NCI-H1436 treated with DMSO at 0.1 percent for 48 hours (cell line): ENCODE measurements at regions not wholly inside any gene's neighbourhood (a gene's known extent, or its start where the extent isn't known, plus 50 kb on each side); places are given as distances from the start of the nearest gene placed in this dataset.
"Not testable (repeated sequence)": the region's sequence is repeated elsewhere in the genome, so short reads cannot be mapped to it uniquely, and the experiment has no call there.

Source experiments
- DNase-seq: peaks from one replicate; lab custom pipeline; 2025; lab: John Stamatoyannopoulos, UW

DNA sequence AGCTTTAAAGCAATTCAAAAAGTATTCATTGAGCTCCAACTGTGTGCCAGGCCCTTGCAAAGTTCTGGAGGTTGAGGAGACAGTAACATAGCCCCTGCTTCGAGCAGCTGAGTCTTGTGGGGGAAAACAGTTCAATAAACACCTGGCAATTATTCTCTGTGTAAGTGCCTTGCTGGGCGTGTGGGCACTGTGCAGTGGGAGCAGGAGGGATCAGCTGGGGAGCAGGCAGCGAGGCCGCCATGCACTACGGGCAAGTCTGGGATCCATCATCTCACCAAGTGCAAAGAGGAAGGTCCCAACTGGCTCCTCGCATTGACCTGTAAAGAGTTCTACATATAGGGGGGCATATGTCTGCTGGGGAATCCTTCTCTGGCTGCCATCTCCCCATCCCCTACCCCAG, 342.2 kb upstream of the HS6ST1 start:
- no peak for DNase-seq

DNA sequence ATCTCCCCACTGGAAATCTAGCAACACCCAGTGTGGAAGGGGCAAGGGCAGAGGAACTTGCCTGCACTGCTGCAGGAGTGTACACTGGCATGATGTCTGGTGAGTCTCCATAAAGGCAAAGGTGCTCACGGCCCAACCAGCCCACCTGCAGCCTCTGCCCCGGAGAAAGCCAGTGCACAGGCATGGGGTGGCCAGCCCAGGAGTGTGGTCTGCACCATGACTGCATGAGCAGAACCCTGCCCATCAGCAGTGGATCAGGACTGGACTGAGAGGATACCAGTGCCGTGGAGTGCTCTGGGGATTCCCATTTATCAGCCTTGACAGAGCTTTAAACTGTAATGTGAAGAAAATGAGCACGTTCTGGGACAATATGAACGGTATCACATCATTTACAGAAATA, 342.6 kb upstream of the HS6ST1 start:
- DNase-seq, result no peak

DNA sequence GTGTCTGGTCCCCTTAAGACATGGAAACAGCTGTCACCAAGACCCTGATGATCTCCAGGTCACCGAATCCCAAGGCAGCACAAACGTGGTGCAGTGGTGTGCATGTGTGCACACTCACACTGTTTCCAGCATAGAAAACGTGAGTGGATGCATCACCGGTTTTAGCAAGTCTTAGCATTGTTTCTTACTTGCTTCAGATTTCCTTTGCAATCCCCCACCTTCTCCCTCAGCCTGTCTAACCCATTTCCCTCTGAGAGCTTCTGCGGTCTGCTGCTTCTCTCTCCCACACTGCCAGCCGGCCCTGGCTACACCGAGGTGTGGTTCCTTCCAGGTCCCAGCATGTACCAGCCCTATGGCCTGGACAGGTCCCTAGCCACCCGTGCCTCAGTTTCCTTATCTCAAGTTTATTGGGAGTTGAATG, 343.4 kb upstream of the HS6ST1 start:
- DNase-seq, result no peak

DNA sequence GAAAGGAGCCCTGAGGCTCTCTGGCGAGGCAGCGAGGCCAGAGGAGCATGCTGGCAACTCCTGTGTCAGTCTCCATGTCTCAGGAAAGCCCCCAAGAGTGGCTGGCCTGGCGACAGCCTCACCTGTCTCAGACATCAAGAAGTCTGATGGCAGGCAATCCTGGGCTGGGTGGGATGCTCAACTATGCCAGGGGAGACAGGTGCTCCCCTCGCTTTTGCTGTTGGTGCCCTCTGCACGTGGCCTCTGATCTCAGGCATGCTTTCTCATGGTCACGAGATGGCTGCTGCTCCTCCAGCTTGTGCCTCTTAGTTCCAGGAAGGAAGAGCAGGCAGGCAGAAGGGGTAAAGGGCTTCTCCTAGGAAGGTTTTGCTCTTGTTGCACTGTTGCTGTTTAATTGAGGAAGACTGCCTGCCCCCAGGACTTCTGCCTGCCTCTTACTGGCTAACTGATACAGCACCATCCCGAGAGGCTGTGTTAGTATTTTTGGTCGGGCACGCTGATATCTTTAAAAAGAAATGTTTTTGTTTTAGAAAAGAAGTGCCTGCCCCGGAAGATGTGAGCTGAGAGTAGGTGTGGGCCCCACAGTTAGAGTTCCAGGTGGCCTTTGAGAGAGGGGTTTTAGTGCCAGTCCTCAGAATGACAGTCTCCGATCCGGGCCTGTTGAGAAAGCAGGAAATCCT, 344.8 kb upstream of the HS6ST1 start:
- no peak for DNase-seq

DNA sequence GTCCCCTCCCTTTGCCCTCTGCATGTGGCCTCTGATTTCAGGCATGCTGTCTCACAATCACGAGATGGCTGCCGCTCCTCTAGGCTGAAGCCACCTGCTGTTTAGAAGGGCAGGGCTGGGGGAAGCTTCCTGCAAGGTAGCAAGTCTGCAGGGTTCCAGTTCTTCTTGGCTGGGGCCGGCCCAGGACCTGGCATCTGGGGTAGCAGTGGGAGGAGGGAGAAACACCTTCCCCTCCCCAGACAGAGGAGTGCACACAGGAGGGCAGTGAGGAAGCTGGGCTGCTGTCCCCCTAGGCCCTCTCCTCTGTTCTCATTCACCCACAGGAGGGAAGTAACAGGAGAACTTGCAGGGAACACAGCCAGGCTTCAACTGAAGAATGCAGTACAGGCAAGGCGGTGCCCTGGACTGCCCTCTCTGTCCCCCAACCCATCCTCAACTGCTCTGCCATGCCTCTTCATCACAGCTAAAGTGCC, 345.9 kb upstream of the HS6ST1 start:
- no peak for DNase-seq

DNA sequence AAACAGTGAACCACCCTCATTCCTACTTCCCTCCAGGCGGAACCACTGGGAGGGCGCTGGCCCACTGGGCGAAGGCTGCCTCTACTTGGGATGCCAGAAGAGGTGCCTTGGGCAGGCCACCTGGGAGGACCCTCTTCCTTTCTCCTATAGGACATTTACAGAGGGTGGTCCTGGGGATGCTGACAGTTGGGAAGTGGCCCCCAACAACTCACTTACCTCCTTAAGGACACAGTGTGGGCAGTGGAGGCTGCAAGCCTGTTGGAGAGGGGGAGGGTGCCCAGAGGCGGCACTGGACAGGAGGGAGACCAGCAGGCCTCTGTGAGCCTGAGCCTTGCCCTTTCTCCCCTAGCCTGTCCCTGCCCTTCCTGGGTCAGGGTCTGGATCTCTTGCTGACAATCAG, 346.4 kb upstream of the HS6ST1 start:
- DNase-seq, result no peak

DNA sequence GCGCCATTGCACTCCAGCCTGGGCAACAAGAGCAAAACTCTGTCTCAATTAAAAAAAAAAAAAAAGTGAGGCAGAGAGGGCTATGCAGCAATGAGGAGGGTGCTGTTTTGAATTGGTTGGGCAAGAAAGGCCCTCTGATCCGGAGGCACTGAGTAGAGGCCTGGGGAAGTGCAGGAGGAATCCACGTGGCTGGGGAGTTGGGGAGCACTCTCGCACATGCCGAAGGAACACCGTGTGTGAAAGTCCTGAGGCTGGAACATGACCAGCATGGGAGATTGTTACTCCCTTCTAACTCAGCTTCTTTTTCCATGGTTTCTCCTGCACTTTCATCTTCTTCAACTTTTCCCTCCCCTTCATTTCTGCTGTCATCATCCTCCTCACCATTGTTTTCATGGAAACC, 347.9 kb upstream of the HS6ST1 start:
- DNase-seq, result no peak

DNA sequence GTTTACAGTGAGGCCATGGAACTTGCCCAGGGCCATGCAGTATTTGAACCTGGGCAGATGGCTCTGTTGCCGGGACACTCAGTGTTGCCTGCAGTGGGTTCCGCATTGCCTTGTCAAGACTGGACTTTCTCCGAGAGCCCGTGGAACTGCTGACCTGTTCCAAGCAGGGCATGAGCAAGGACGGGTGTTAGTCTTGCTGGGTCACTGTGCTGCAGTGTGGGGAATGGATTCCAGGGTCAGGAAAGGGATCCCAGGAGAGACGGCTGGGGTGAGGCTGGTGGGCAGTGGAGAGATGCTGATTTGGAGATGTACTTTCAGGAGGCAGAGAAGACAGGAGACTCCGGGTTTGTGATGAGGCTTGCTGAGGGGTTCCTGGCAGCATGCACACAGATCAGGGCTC, 348.7 kb upstream of the HS6ST1 start:
- DNase-seq, result no peak

DNA sequence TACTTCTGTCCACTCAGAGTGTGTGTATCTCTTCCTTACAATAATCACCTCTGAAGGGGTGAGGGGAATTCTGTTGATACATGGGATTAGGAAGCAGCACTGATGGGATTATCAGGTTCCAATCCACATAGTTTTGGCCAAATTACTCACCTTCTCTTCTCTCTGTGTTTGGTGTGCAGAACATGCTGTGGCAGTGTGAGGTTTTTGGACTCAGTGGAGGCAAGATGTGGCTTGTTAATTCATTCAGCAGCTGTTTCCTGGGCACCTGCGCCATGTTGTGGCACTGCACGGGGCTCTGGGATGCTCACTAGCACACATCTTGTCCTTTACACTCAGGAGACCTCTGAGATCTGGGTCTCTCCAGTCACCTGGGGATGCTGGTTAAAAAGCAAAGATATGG, 350.3 kb upstream of the HS6ST1 start:
- DNase-seq, result no peak

DNA sequence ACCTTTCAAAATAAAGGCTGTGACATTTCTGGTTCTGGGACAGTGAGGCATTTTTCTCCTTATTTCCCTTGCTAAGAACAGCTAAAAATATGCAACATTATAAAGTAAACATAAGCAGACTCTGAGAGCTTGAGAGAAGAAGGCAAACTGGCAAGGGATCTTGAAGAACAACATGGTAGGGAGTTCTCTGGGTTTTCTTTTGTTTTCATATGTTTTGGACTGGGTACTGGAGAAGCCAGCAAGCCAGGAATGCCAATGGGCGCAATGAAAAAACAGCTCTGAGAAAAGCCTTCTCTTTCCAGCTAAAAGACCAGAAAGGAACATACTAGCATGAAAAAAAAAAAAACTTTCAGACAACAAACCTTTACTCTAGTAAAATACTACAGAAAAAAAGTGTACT, 351.4 kb upstream of the HS6ST1 start:
- DNase-seq, result no peak

DNA sequence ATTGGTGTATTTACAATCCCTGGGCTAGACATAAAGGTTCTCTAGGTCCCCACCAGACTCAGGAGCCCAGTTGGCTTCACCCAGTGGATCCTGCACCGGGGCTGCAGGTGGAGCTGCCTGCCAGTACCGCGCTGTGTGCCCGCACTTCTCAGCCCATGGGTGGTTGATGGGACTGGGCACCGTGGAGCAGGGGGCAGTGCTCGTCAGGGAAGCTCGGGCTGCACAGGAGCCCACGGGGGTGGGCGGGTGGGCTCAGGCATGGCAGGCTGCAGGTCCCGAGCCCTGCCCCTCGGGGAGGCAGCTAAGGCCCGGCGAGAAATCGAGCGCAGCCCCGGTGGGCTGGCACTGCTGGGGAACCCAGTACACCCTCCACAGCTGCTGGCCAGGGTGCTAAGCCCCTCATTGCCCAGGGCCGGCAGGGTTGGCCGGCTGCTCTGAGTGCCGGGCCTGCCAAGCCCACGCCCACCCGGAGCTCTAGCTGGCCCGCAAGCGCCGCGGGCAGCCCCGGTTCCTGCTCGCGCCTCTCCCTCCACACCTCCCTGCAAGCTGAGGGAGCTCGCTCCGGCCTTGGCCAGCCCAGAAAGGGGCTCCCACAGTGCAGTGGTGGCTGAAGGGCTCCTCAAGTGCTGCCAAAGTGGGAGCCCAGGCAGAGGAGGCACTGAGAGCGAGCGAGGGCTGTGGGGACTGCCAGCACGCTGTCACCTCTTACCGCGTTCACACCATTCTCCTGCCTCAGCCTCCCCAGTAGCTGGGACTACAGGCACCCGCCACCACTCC, 353.5 kb upstream of the HS6ST1 start:
- DNase-seq, result not testable (repeated sequence)

DNA sequence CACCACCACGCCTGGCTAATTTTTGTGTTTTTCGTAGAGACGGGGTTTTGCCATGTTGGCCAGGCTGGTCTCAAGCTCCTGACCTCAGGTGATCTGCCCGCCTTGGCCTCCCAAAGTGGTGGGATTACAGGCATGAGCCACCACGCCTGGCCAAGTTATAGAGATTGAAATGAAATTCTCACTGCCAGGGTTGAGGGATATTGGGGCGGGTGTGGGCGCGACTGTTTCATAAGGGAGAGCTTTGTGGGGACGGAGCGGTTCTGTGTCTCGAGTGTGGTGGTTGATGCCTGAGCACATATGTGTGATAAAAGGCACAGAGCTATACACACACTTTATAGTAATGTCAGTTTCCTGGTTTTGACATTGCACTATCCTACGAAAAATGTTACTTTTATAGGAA, 361.0 kb upstream of the HS6ST1 start:
- DNase-seq, result not testable (repeated sequence)

DNA sequence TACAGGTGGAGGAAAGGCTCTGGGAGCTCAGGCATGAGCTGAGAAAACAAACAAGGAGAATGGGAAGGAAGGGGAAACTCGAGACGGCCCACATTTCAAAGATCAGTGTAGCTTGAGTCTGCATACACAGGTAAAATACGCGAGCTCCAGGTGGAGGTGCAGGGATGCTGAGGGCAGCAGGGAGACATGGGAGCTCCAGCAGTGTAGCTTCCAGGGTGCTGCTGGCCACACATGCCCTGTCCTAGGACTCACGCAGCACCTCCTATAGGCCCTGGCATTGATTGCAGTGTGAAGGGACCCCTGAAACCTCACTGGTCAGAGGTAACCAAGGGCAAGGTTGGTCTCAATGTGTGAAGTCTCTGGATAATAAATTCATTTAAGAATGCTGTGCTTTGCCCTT, 362.8 kb upstream of the HS6ST1 start:
- DNase-seq, result no peak

DNA sequence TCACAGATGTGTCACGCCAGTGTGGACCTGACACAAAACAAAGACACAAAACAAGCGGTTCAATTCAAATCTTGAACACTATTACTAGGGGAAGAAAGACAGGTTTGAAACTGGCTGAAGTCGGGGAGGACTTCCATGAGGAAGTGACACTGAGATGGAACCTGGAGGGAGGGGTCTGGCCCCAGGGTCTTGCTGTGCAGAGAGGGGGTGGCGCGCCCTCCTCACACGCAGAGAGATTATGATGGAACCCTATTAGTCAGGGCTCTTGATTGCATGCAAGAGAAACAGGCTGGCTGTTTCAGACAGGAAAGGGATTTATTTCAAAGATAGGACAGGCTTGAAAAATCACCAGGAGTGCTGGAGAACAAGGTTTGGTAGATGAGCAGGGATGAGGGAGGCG, 363.6 kb upstream of the HS6ST1 start:
- no peak for DNase-seq

DNA sequence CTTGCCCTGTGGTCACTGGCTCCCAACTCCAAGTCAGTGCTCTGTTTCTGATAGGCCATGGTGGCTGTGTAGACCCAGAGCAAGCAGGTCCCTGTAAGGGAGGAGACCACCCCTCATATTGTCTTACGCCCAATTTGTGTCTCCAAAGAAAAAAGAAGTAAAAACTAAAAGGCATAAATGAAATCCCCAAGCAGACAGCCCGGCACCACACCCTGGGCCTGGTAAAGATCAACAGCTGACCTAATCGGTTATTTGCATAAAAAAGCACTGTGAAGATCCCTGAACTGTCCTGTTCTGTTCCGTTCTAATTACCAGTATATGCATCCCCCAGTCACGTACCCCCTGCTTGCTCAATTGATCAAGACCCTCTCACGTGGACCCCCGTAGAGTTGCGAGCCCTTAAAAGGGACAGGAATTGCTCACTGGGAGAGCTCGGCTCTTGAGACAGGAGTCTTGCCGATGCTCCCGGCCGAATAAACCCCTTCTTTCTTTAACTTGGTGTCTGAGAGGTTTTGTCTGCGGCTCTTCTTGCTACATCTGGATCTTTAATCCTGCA, 364.1 kb upstream of the HS6ST1 start:
- no peak for DNase-seq

DNA sequence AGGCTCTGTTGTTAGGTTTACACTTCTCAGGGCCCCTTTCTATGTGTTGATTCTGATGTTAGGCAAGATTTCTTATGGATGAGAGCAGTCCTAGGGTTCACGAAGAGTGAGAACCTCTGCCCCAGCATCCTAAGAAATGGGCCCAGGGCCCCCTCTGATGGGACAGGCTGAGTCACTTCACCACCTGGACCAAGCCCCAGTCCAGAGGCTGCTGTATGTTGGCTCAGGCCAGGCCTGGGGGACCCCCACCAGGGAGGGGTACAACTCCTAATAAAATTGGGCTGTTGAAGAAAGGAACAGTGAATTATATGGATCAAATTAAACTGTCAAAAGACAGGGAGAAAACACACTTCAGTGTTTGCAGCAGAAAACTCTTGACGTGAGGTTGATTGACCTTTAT, 365.9 kb upstream of the HS6ST1 start:
- DNase-seq, result no peak

DNA sequence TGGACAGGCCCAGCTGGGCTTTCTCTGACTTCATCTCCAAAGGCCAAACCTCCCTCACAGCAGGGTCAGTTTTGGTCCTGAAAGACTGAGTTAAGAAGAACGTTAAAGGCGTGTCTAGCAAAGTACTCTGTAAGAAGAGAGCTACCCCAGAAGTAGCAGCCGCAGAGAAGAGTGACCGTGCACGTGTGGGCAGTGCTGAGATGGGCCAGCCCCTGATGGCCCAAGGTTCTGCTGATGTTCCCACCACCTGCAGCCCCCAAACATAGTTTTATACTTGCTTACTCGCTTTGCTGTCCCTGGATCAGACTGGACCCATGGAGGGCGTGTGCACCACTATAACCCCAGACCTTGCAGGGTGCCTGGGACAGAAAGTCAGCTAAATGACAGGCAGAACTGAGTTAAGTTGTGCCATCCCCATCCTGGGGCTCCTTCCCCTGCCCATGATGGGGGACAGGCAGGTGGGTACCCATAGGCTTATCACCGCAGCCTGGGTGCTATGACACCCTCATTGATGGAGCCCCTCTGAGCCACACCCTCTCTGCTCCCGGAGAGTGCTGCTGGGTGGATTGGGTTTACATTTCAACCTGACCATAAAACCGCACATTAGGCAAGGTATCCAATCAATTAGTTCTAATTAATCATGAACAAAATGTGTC, 367.3 kb upstream of the HS6ST1 start:
- DNase-seq, result no peak

DNA sequence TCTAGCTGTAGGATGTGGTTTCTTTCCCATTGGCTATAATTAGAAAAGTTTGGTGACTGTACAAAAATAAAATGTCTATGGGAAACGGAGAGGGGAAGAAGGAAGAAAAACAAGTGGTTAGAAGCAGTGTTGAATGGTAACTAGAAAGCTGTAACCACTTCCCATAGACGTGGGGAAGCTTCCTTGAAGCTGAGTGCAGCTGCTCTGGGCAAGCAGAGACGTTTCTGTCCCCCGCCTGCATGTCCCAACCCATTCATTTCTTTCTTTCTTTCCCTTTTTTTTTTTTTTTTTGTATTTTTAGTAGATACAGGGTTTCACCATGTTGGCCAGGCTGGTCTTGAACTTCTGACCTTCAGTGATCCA, 367.8 kb upstream of the HS6ST1 start:
- DNase-seq, result no peak

DNA sequence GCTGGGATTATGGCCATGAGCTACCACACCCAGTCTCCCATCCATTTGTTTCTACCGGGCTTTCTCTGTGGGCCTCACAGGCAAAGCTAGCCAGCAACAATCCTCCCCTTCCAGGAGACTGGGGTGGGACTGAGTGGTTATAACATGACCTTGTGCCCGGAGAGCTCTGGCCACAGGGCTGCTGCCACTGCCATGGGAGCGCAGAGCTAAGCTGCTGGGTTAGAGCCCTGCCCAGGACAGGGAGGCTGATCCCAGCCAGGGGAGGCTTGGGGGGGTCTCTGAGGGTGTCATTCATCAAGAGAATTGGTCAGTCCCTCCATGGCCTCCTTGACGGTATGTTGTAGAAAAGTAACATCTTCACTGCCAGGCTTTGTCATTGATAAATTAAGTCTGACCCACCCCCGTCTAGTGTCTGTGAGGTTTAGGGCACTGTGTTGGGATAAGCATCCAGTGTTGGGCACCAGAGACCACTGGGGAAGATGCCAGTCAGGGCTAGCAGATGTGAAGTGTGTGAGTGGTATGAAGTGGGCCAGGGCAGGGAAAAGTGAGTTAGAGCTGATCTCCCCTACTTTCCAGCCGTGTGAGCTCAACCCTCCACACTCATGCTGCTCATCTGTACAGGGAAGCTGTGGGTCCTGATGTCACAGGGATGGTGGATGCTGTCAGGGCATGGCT, 368.4 kb upstream of the HS6ST1 start:
- no peak for DNase-seq

DNA sequence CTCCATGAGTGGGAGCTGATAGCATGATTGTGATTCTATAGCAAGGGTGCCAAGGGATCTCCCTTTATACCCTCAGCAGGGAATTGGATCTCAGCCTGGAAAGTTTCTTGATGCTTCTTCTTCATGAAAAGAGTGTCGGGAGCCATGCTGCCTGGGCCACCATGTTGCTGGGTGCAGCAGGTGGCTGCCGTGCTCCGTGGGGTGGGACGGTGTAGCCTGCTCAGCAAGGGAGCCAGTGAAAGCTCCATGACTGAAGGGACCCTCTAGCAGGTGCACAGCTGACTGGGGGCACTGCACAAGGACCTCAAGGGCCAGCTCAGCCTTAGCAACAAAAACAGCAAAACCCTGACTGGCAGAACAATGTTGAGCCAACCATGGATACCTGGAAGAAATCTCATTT, 368.9 kb upstream of the HS6ST1 start:
- DNase-seq, result no peak

DNA sequence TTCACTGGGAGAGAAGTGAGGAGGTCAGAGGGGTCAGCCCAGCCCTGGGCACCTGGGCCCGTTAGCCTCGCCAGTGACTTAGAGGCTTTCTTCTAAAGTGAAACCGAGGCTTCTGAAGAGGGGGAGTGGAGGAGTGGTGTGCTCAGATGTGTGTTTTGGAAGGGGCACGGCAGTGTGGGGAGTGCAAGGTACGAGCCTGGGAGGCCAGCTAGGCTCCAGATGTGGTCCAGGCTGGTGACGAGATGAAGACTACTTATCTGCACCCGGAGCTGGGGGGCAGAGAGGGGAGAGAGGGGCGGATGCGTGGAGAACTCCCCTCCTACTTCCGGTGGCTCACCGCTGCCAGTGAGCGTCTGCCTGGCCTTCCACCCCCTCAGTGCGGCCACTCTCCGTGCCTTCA, 371.3 kb upstream of the HS6ST1 start:
- no peak for DNase-seq

DNA sequence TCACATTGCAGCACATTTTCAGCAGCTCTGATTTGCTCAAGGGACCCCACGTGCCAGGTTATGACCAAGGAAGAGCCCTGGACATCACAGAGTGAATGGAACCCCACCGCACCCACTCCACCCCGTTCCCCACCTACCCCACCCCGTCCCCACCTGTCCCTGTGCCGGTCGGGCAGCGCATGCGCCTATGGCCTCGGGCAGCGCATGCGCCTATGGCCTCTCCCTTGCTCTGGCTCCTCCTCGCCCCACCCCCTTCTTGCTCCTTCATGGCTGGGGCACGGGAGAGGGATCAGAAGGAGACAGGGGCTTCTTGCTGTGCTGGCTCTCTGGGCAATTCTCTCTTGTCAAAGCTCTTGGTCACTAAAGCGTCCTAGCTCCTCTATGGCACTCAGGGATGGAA, 371.8 kb upstream of the HS6ST1 start:
- no peak for DNase-seq
